SU-DHL-6 (cell line): ENCODE measurements at regions not wholly inside any gene's neighbourhood (a gene's known extent, or its start where the extent isn't known, plus 50 kb on each side); places are given as distances from the start of the nearest gene placed in this dataset.
"Not testable (repeated sequence)": the region's sequence is repeated elsewhere in the genome, so short reads cannot be mapped to it uniquely, and the experiment has no call there.

Experiments used
- CTCF ChIP-seq: fragments of 200-600 bp; sonication (generic); IDR thresholded peaks from one replicate; pipeline ENCODE4 v1.5.1; 2017; ENCODE audit warnings: antibody characterized with exemption, mild to moderate bottlenecking, low read length, moderate library complexity; ENCODE audit not compliant: insufficient read depth, poor library complexity, severe bottlenecking
- EZH2phosphoT487 ChIP-seq: fragments of 200-600 bp; sonication (generic), shearing (Covaris generic); conservative IDR thresholded peaks from 2 replicates; pipeline ENCODE4 v1.6.1; 2018; ENCODE audit warnings: mild to moderate bottlenecking, antibody characterized with exemption, low read length, moderate library complexity, mixed read lengths

GRCh38 chr14:52144099-52144498 is 75.2 kb upstream of the NID2 start:
- TF ChIP-seq CTCF, EZH2phosphoT487: not testable (repeated sequence)
